ENCODE measurements at regions not wholly inside any gene's neighbourhood (a gene's known extent, or its start where the extent isn't known, plus 50 kb on each side); places are given as distances from the start of the nearest gene placed in this dataset.

DNA sequence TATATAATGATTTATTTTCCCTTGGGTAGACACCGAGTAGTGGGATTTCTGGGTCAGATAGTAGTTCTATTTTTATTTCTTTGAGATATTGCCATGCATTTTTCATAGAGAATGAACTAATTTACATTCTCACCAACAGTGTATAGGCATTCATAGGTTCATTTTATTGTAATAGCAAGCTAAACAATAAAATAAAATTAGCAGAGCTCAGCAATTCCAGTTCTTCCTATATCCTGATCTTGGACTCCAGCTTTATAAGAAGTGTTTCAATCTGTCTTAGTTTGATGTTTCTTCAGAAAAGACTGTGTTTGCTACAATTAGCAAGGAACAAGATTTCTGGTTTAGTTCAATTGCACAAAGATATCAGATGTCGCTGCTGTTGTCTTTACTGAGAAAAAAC is 1024.4 kb upstream of the LRRTM1 start:
- TF ChIP-seq, protein P1, sequence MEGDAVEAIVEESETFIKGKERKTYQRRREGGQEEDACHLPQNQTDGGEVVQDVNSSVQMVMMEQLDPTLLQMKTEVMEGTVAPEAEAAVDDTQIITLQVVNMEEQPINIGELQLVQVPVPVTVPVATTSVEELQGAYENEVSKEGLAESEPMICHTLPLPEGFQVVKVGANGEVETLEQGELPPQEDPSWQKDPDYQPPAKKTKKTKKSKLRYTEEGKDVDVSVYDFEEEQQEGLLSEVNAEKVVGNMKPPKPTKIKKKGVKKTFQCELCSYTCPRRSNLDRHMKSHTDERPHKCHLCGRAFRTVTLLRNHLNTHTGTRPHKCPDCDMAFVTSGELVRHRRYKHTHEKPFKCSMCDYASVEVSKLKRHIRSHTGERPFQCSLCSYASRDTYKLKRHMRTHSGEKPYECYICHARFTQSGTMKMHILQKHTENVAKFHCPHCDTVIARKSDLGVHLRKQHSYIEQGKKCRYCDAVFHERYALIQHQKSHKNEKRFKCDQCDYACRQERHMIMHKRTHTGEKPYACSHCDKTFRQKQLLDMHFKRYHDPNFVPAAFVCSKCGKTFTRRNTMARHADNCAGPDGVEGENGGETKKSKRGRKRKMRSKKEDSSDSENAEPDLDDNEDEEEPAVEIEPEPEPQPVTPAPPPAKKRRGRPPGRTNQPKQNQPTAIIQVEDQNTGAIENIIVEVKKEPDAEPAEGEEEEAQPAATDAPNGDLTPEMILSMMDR (IDR thresholded peaks at IDR 0.05; ENCODE audit: low read depth, low read length, poor library complexity, severe bottlenecking), result no peak
- TF ChIP-seq EZH2phosphoT487 (IDR thresholded peaks at IDR 0.05; ENCODE audit: borderline replicate concordance, low read length), result no peak

Data from DOHH2 (cell line).